Kidney epithelial cell (primary cell): ENCODE measurements at regions not wholly inside any gene's neighbourhood (a gene's known extent, or its start where the extent isn't known, plus 50 kb on each side); places are given as distances from the start of the nearest gene placed in this dataset.

Source experiments
- DNase-seq: peaks from one replicate; pipeline ENCODE4 v3.0.0-alpha.2; 2010; ENCODE audit warnings: low read depth
- H3K27me3 ChIP-seq: 2 replicates; pipeline ENCODE4 v1.6.0; 2011; ENCODE audit warnings: low read length; ENCODE audit not compliant: control insufficient read depth, insufficient read depth
- H3K36me3 ChIP-seq: 2 replicates; pipeline ENCODE4 v1.5.1; 2011; ENCODE audit warnings: low read length; ENCODE audit not compliant: control insufficient read depth, insufficient read depth
- H3K4me3 ChIP-seq: 2 replicates; pipeline ENCODE4 v1.5.1; 2011; ENCODE audit warnings: low read depth, mild to moderate bottlenecking, control low read depth, low read length
- CTCF ChIP-seq: IDR thresholded peaks from 2 replicates; pipeline ENCODE4 v1.5.1; 2011; ENCODE audit warnings: mild to moderate bottlenecking, moderate library complexity, low read length, control low read depth, inconsistent platforms; ENCODE audit not compliant: insufficient read depth, poor library complexity, severe bottlenecking

- no peak for DNase-seq
- no peak overlapping the region for H3K4me3 ChIP-seq
Measured at GRCh38 chr9:87167582-87167981, 220.3 kb upstream of the GAS1 start.

GRCh38 chr9:87178302-87178701, 231.0 kb upstream of the GAS1 start:
- DNase-seq = no peak
- H3K27me3 ChIP-seq = no peaks in the 10 kb centered on the region
- no peak for TF ChIP-seq CTCF
- no peak overlapping the region for H3K4me3 ChIP-seq
- H3K36me3 ChIP-seq = no peaks in the 10 kb centered on the region

More at GRCh38 chr9:87167582-87167981, 220.3 kb upstream of the GAS1 start:
- TF ChIP-seq CTCF = no peak
- H3K27me3 ChIP-seq = no peaks in the 10 kb centered on the region
- H3K36me3 ChIP-seq = no peaks in the 10 kb centered on the region

- DNase-seq = no peak
Measured at GRCh38 chr9:87179553-87180340, 232.4 kb upstream of the GAS1 start.

GRCh38 chr9:87180361-87180760, 233.1 kb upstream of the GAS1 start:
- Histone ChIP-seq H3K27me3 (no peaks in the 10 kb centered on the region), H3K36me3 (no peaks in the 10 kb centered on the region), H3K4me3 (no peak overlapping the region)
- no peak for DNase-seq
- no peak for TF ChIP-seq CTCF

More at GRCh38 chr9:87179553-87180340, 232.4 kb upstream of the GAS1 start:
- no peak for TF ChIP-seq CTCF
- Histone ChIP-seq H3K36me3 (no peaks in the 10 kb centered on the region), H3K4me3 (no peak overlapping the region), H3K27me3 (no peaks in the 10 kb centered on the region)

- H3K4me3 ChIP-seq = no peak overlapping the region
- H3K27me3 ChIP-seq = no peaks in the 10 kb centered on the region
- TF ChIP-seq CTCF = no peak
- no peaks in the 10 kb centered on the region for H3K36me3 ChIP-seq
- DNase-seq = no peak
Measured at GRCh38 chr9:87180841-87181240, 233.5 kb upstream of the GAS1 start.

GRCh38 chr9:87181670-87182069, 234.4 kb upstream of the GAS1 start:
- no peak for DNase-seq
- no peak for TF ChIP-seq CTCF
- Histone ChIP-seq H3K4me3 (no peak overlapping the region), H3K36me3 (no peaks in the 10 kb centered on the region), H3K27me3 (no peaks in the 10 kb centered on the region)
